Body of pancreas (tissue), 4 donors: ENCODE measurements at regions not wholly inside any gene's neighbourhood (a gene's known extent, or its start where the extent isn't known, plus 50 kb on each side); places are given as distances from the start of the nearest gene placed in this dataset.

ENCODE experiments used
- ATAC-seq: fragments of 150-250 bp; one replicate; pipeline ENCODE4 v1.9.1; 2016
- DNase-seq, 4 donors: peaks; one replicate each; pipeline ENCODE4 v3.0.0-alpha.2; 2019
- H3K27ac ChIP-seq, 4 donors: fragments of 200-600 bp; sonication (generic); 1 replicate in 3 of 4; 2 replicates in 1 of 4; pipeline versions ENCODE4 v1.5.1 to v1.6.1; 2016 to 2019; ENCODE audit warnings: mild to moderate bottlenecking in 1 of 4, mixed read lengths in 1 of 4, moderate library complexity in 1 of 4
- H3K27me3 ChIP-seq, 2 donors: fragments of 200-600 bp; sonication (generic); one replicate each; pipeline ENCODE4 v1.6.0; 2016; ENCODE audit warnings: mild to moderate bottlenecking in 1 of 2
- H3K36me3 ChIP-seq, 2 donors: fragments of 200-600 bp; sonication (generic); replicated peaks in 1 of 2; 2 replicates each; pipeline ENCODE4 v1.5.1; 2016; ENCODE audit warnings: low read depth in 2 of 2; ENCODE audit not compliant: insufficient read depth in 1 of 2
- H3K4me1 ChIP-seq: fragments of 200-600 bp; sonication (generic); one replicate; pipeline ENCODE4 v1.6.0; 2016
- H3K4me3 ChIP-seq, 2 donors: fragments of 200-600 bp; sonication (generic); 1 replicate in 1 of 2; 2 replicates in 1 of 2; pipeline ENCODE4 v1.5.1; 2016 to 2019
- H3K9me3 ChIP-seq, 3 donors: fragments of 200-600 bp; sonication (generic); 1 replicate in 2 of 3; 2 replicates in 1 of 3; pipeline ENCODE4 v1.5.1; 2016
- POLR2A ChIP-seq, 3 donors: fragments of 450-650 bp; IDR thresholded peaks; one replicate each; pipeline ENCODE4 v1.6.1; 2016; ENCODE audit warnings: antibody characterized with exemption in 3 of 3, mild to moderate bottlenecking in 2 of 3
- WGBS, 2 donors: methylation state at CpG; one replicate each; pipeline ENCODE4 v1.1.5; 2017; 5-methylcytosine and 5-hydroxymethylcytosine counted together
- intact Hi-C: fragments of 100-400 bp; cut with DNase I; formaldehyde crosslinking; loops from one replicate; pipeline ENCODE4 v1.15.1; 2023
- TF ChIP-seq, protein P1 (sequence below), 7 experiments: fragments of 450-650 bp in 4 of 7; fragments of 200-600 bp in 3 of 7; sonication (generic) in 3 of 7; IDR thresholded peaks; one replicate each; pipeline ENCODE4 v1.5.1; 2016 to 2019; ENCODE audit warnings: antibody characterized with exemption in 7 of 7

DNA sequence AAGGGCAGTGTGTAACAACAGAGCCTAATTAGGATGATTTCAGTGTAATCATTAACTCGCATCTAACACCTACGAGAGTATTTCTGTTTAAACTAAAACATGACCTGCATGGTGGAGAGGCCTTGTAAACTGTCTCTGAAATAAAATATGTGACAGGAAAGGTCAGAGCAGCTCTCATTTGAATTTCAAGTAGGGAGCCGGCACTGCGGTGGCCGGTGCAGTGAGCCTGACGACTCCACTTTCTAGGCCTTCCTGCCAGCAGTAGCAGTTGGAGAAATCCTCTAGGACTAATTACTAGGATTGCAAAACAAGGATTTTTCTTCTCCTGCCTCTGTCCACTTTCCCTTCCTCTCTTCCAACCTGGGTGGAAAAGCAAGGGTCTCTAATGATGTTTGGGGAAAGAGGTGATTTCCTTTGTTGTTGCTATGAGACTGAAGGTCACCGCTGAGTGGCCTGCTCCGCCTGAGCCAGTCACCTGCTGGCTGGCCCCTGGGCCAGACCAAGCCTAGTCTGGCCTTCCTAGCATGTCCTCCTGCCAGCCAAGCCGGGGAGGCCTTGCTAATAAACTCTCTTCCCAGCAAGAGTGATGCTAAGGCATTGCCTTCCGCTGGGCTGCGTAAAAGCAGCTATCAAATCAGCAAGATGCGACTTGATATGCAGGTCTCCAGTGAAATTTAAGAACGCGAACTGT, 245.7 kb downstream of the PSAT1 start:
- H3K4me3 ChIP-seq = no peak overlapping the region
- no peak for TF ChIP-seq POLR2A (IDR thresholded peaks at IDR 0.05)
- TF ChIP-seq, protein P1, sequence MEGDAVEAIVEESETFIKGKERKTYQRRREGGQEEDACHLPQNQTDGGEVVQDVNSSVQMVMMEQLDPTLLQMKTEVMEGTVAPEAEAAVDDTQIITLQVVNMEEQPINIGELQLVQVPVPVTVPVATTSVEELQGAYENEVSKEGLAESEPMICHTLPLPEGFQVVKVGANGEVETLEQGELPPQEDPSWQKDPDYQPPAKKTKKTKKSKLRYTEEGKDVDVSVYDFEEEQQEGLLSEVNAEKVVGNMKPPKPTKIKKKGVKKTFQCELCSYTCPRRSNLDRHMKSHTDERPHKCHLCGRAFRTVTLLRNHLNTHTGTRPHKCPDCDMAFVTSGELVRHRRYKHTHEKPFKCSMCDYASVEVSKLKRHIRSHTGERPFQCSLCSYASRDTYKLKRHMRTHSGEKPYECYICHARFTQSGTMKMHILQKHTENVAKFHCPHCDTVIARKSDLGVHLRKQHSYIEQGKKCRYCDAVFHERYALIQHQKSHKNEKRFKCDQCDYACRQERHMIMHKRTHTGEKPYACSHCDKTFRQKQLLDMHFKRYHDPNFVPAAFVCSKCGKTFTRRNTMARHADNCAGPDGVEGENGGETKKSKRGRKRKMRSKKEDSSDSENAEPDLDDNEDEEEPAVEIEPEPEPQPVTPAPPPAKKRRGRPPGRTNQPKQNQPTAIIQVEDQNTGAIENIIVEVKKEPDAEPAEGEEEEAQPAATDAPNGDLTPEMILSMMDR (IDR thresholded peaks at IDR 0.05) = no peak
- no peaks in the 10 kb centered on the region for H3K27me3 ChIP-seq
- no peak overlapping the region for H3K27ac ChIP-seq
- H3K36me3 ChIP-seq = no peaks in the 10 kb centered on the region
- DNase-seq (no peak), ATAC-seq (no peak)
- H3K4me1 ChIP-seq = no peaks in the 10 kb centered on the region
- intact Hi-C loops = no loop called here
- 55 to 63% methylated on average over 14 of the region's 14 CpGs for WGBS, 2 donors
- no peaks in the 10 kb centered on the region for H3K9me3 ChIP-seq

DNA sequence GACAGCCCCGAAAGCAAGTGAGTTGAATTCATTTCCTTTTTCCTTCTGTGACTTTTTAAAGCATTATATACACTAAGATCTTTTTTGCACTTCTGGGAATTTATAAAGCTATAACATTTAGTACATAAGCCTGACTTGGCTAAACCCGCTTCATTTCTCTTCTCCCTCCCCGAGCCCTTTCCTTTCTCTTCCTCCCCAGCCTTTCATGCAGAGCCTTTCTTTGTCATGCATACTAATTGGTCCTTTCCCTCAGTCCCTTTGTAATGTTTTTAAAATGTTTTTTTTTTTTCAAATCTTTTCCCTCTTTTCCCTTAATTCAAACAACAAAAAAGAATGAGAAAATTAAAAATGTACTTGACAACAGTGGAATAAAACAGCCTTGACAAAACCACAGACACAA, 246.4 kb downstream of the PSAT1 start:
- TF ChIP-seq, protein P1 (IDR thresholded peaks at IDR 0.05) = no peak
- TF ChIP-seq POLR2A (IDR thresholded peaks at IDR 0.05) = no peak
- intact Hi-C loops = no loop called here
- Histone ChIP-seq H3K9me3 (no peaks in the 10 kb centered on the region), H3K4me1 (no peaks in the 10 kb centered on the region), H3K27me3 (no peaks in the 10 kb centered on the region), H3K4me3 (no peak overlapping the region), H3K27ac (no peak overlapping the region), H3K36me3 (no peaks in the 10 kb centered on the region)
- no peak for DNase-seq
- no peak for ATAC-seq
- 71 to 77% methylated on average over 3 of the region's 3 CpGs for WGBS, 2 donors

DNA sequence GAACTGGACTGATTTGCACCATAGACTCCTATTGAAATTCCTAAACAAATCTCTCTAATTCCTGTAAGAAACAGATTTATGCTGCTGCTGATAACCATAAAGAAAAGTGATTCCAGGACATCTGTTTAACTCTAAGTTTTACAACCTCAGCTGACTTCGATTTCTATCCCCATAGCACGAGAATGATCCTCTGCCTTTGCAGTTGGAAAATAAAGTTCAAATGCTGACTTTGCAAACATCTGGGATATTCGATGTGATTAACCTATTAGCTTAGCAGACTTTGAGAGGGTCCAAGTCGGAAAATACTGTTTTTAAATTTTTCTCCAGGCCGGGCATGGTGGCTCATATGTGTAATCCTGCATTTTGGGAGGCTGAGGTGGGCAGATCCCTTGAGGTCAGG, 247.3 kb downstream of the PSAT1 start:
- no peak for DNase-seq
- Histone ChIP-seq H3K36me3 (no peaks in the 10 kb centered on the region), H3K4me1 (no peaks in the 10 kb centered on the region), H3K4me3 (no peak overlapping the region), H3K9me3 (no peaks in the 10 kb centered on the region), H3K27ac (no peak overlapping the region), H3K27me3 (no peaks in the 10 kb centered on the region)
- TF ChIP-seq POLR2A (IDR thresholded peaks at IDR 0.05) = no peak
- TF ChIP-seq, protein P1 (IDR thresholded peaks at IDR 0.05) = no peak
- ATAC-seq = no peak
- 59 to 88% methylated on average over 5 of the region's 5 CpGs for WGBS, 2 donors
- intact Hi-C loops = no loop called here

DNA sequence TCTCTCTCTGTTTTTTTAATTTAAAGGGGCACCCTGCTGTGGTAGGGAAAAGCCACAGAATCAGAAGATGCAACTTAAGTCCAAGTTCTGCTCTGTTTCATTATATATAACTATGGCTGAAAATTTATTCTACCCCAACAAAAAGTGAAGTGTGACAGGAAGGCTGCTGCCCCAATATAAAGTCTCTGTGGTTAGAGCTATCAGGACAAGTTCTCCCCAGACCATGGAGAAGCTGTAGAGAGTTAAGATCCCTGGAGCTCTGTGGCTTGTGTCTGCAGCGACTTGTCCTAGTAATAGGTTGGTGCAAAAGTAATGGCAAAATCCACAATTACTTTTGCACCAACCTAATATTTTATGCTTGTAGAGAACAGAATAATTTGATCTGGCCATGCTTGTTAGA, 250.9 kb downstream of the PSAT1 start:
- no peak overlapping the region for H3K4me3 ChIP-seq
- H3K27me3 ChIP-seq = no peaks in the 10 kb centered on the region
- TF ChIP-seq, protein P1 (IDR thresholded peaks at IDR 0.05) = no peak
- TF ChIP-seq POLR2A (IDR thresholded peaks at IDR 0.05) = no peak
- intact Hi-C loops = no loop called here
- no peak for ATAC-seq
- no peak for DNase-seq
- no peaks in the 10 kb centered on the region for H3K4me1 ChIP-seq
- 61 to 75% methylated on average over 1 of the region's 1 CpG for WGBS, 2 donors
- H3K36me3 ChIP-seq = no peaks in the 10 kb centered on the region
- H3K9me3 ChIP-seq = no peaks in the 10 kb centered on the region
- no peak overlapping the region for H3K27ac ChIP-seq

DNA sequence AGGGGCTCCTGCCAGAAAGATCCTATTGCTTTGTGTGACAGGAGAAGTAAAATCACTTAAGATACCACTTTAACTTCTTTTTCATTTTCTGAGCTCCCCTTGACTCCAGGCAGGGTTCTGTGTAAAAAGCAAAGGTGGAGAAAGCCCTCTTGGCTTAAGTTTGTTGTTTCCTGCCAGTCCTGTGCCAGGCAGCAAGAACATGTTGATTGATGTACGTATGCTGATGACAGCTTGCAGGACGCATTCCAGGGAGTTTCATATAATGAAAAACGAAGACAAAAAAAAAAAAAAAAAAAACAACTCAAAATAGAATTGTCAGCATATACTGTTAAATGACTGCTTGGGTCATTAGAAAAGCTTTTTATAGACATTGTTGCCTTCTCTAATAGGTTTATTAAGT, 251.7 kb downstream of the PSAT1 start:
- no peaks in the 10 kb centered on the region for H3K27me3 ChIP-seq
- DNase-seq (no peak), ATAC-seq (no peak)
- H3K4me3 ChIP-seq = no peak overlapping the region
- no peak overlapping the region for H3K27ac ChIP-seq
- no peaks in the 10 kb centered on the region for H3K36me3 ChIP-seq
- intact Hi-C loops = no loop called here
- TF ChIP-seq, protein P1 (IDR thresholded peaks at IDR 0.05) = no peak
- no peak for TF ChIP-seq POLR2A (IDR thresholded peaks at IDR 0.05)
- no peaks in the 10 kb centered on the region for H3K9me3 ChIP-seq
- 51 to 53% methylated on average over 3 of the region's 3 CpGs for WGBS, 2 donors
- no peaks in the 10 kb centered on the region for H3K4me1 ChIP-seq
